Right atrium auricular region (tissue), 2 donors: ENCODE measurements at regions not wholly inside any gene's neighbourhood (a gene's known extent, or its start where the extent isn't known, plus 50 kb on each side); places are given as distances from the start of the nearest gene placed in this dataset.

ENCODE experiments used
- DNase-seq: peaks from one replicate; pipeline ENCODE4 v3.0.0-alpha.2; 2019; ENCODE audit warnings: low spot score
- H3K27ac ChIP-seq, 2 donors: fragments of 200-600 bp; sonication (generic); 1 replicate in 1 of 2; 2 replicates in 1 of 2; pipeline ENCODE4 v1.5.1; 2016 to 2019
- H3K27me3 ChIP-seq, 2 donors: fragments of 200-600 bp; sonication (generic); one replicate each; pipeline versions ENCODE4 v1.5.1 to v1.6.0; 2017 to 2019
- H3K36me3 ChIP-seq: fragments of 200-600 bp; sonication (generic); one replicate; pipeline ENCODE4 v1.5.1; 2016
- H3K4me1 ChIP-seq, 2 donors: fragments of 200-600 bp; sonication (generic); one replicate each; pipeline versions ENCODE4 v1.5.1 to v1.6.0; 2017 to 2019
- H3K4me3 ChIP-seq, 2 donors: fragments of 200-600 bp; sonication (generic); 1 replicate in 1 of 2; 2 replicates in 1 of 2; pipeline ENCODE4 v1.5.1; 2017 to 2019; ENCODE audit warnings: mild to moderate bottlenecking in 1 of 2, moderate library complexity in 1 of 2
- H3K9me3 ChIP-seq, 2 donors: fragments of 200-600 bp; sonication (generic); one replicate each; pipeline ENCODE4 v1.5.1; 2019
- CTCF ChIP-seq, 2 donors: fragments of 200-600 bp; sonication (generic); IDR thresholded peaks; one replicate each; pipeline ENCODE4 v1.5.1; 2019; ENCODE audit warnings: antibody characterized with exemption in 2 of 2

GRCh38 chrX:116226665-116227484 is 56.3 kb downstream of the AGTR2 start:
- DNase-seq: no peak
- no peaks in the 10 kb centered on the region for H3K4me1 ChIP-seq
- no peak overlapping the region for H3K4me3 ChIP-seq

GRCh38 chrX:116230130-116230898 is 59.8 kb downstream of the AGTR2 start:
- DNase-seq: no peak
- no peak overlapping the region for H3K27ac ChIP-seq
- TF ChIP-seq CTCF (IDR thresholded peaks at IDR 0.05): no peak
- no peak overlapping the region for H3K4me3 ChIP-seq
- no peaks in the 10 kb centered on the region for H3K36me3 ChIP-seq
- peaks cover 0 to 8% of the 10 kb centered on the region in 2 donors for H3K9me3 ChIP-seq
- H3K27me3 ChIP-seq: no peaks in the 10 kb centered on the region
- H3K4me1 ChIP-seq: no peaks in the 10 kb centered on the region

More at GRCh38 chrX:116226665-116227484, 56.3 kb downstream of the AGTR2 start:
- no peaks in the 10 kb centered on the region for H3K36me3 ChIP-seq
- H3K27me3 ChIP-seq: no peaks in the 10 kb centered on the region
- no peaks in the 10 kb centered on the region for H3K9me3 ChIP-seq
- H3K27ac ChIP-seq: no peak overlapping the region
- no peak for TF ChIP-seq CTCF (IDR thresholded peaks at IDR 0.05)

- Histone ChIP-seq H3K27me3 (no peaks in the 10 kb centered on the region), H3K4me3 (no peak overlapping the region), H3K36me3 (no peaks in the 10 kb centered on the region), H3K27ac (no peak overlapping the region), H3K4me1 (no peaks in the 10 kb centered on the region), H3K9me3 (peaks cover 0 to 8% of the 10 kb centered on the region in 2 donors)
- DNase-seq: no peak
- TF ChIP-seq CTCF (IDR thresholded peaks at IDR 0.05): no peak
Observed at GRCh38 chrX:116232833-116233232, 62.3 kb downstream of the AGTR2 start.

- TF ChIP-seq CTCF (IDR thresholded peaks at IDR 0.05): no peak
- Histone ChIP-seq H3K27ac (no peak overlapping the region), H3K36me3 (no peaks in the 10 kb centered on the region), H3K9me3 (peaks cover 0 to 8% of the 10 kb centered on the region in 2 donors), H3K4me3 (no peak overlapping the region), H3K4me1 (no peaks in the 10 kb centered on the region), H3K27me3 (no peaks in the 10 kb centered on the region)
- no peak for DNase-seq
Observed at GRCh38 chrX:116236666-116237065, 66.1 kb downstream of the AGTR2 start.

- no peak for TF ChIP-seq CTCF (IDR thresholded peaks at IDR 0.05)
- Histone ChIP-seq H3K9me3 (peaks cover 0 to 8% of the 10 kb centered on the region in 2 donors), H3K36me3 (no peaks in the 10 kb centered on the region), H3K4me1 (no peaks in the 10 kb centered on the region), H3K27ac (no peak overlapping the region), H3K4me3 (no peak overlapping the region), H3K27me3 (no peaks in the 10 kb centered on the region)
- no peak for DNase-seq
Observed at GRCh38 chrX:116238093-116238492, 67.5 kb downstream of the AGTR2 start.
